Stomach (tissue), 8 donors: ENCODE measurements at regions not wholly inside any gene's neighbourhood (a gene's known extent, or its start where the extent isn't known, plus 50 kb on each side); places are given as distances from the start of the nearest gene placed in this dataset.

Source experiments
- DNase-seq, 2 donors: peaks; one replicate each; pipeline versions ENCODE4 v3.0.0 to v3.0.0-alpha.2; 2013 to 2019
- H3K27ac ChIP-seq, 5 donors: fragments of 200-600 bp in 4 of 5; sonication (generic) in 4 of 5; one replicate each; pipeline ENCODE4 v1.5.1; 2013 to 2019; ENCODE audit warnings: mild to moderate bottlenecking in 1 of 5, moderate library complexity in 1 of 5
- H3K27me3 ChIP-seq, 3 donors: fragments of 200-600 bp; sonication (generic); one replicate each; pipeline ENCODE4 v1.5.1; 2017 to 2019; ENCODE audit warnings: mixed run types in 1 of 3
- H3K36me3 ChIP-seq, 4 donors: fragments of 200-600 bp; sonication (generic); 1 replicate in 3 of 4; 2 replicates in 1 of 4; pipeline ENCODE4 v1.5.1; 2016 to 2019
- H3K4me1 ChIP-seq, 4 donors: fragments of 200-600 bp; sonication (generic); one replicate each; pipeline ENCODE4 v1.5.1; 2016 to 2019
- H3K4me3 ChIP-seq, 4 donors: fragments of 200-600 bp; sonication (generic) in 3 of 4; one replicate each; pipeline ENCODE4 v1.5.1; 2016 to 2019; ENCODE audit warnings: mild to moderate bottlenecking in 1 of 4
- H3K9me3 ChIP-seq, 4 donors: fragments of 200-600 bp; sonication (generic); one replicate each; pipeline ENCODE4 v1.5.1; 2016 to 2019
- CTCF ChIP-seq, 7 experiments: fragments of 450-650 bp in 4 of 7; fragments of 200-600 bp in 3 of 7; sonication (generic) in 3 of 7; IDR thresholded peaks; one replicate each; pipeline ENCODE4 v1.5.1; 2016 to 2019; ENCODE audit warnings: antibody characterized with exemption in 7 of 7, control low read depth in 2 of 7, mild to moderate bottlenecking in 1 of 7
- EP300 ChIP-seq: sonication (generic); formaldehyde crosslinking; IDR thresholded peaks from one replicate; pipeline ENCODE4 v1.6.1; 2017; ENCODE audit warnings: antibody characterized with exemption
- POLR2A ChIP-seq, 4 donors: fragments of 450-650 bp; IDR thresholded peaks; one replicate each; pipeline ENCODE4 v1.6.1; 2016; ENCODE audit warnings: antibody characterized with exemption in 4 of 4, control low read depth in 2 of 4, mild to moderate bottlenecking in 1 of 4, moderate library complexity in 1 of 4
- POLR2AphosphoS5 ChIP-seq, 3 donors: sonication (generic); formaldehyde crosslinking; IDR thresholded peaks; one replicate each; pipeline ENCODE4 v1.6.1; 2016; ENCODE audit warnings: antibody characterized with exemption in 3 of 3
- WGBS, 5 donors: extraction: QIAGEN DNeasy Blood & Tissue Kit in 3 of 5; methylation state at CpG; one replicate each; pipeline versions ENCODE4 v1.1.5 to v1.1.7; 2013 to 2018; 5-methylcytosine and 5-hydroxymethylcytosine counted together
- intact Hi-C: fragments of 100-400 bp; cut with DNase I; formaldehyde crosslinking; loops from one replicate; pipeline ENCODE4 v1.15.1; 2023; ENCODE audit warnings: low total_unique reads
- donor health status: healthy with polysubstance abuse.
- donor health status: Bipolar disorder and iron deficiency.
- donor health status: healthy.

- no peaks in the 10 kb centered on the region for H3K4me1 ChIP-seq
- H3K4me3 ChIP-seq: no peak overlapping the region
- intact Hi-C loops: no loop called here
- WGBS, 5 donors: 71 to 91% (median 82%) methylated on average over 5 of the region's 5 CpGs
- no peak for DNase-seq
- no peaks in the 10 kb centered on the region for H3K27me3 ChIP-seq
- TF ChIP-seq EP300: no peak
- no peak for TF ChIP-seq CTCF (IDR thresholded peaks at IDR 0.05)
- TF ChIP-seq POLR2A (IDR thresholded peaks at IDR 0.05): no peak
- no peak for TF ChIP-seq POLR2AphosphoS5 (IDR thresholded peaks at IDR 0.05)
- H3K36me3 ChIP-seq: no peaks in the 10 kb centered on the region
- H3K27ac ChIP-seq: no peak overlapping the region
- no peaks in the 10 kb centered on the region for H3K9me3 ChIP-seq
These were observed 117.2 kb downstream of the IPO8 start for GRCh38 chr12:30578426-30578825.

- DNase-seq: no peak
- 81 to 100% (median 95%) methylated on average over 1 of the region's 1 CpG for WGBS, 5 donors
- intact Hi-C loops: no loop called here
- no peaks in the 10 kb centered on the region for H3K9me3 ChIP-seq
- H3K4me1 ChIP-seq: no peaks in the 10 kb centered on the region
- no peaks in the 10 kb centered on the region for H3K27me3 ChIP-seq
- no peak for TF ChIP-seq CTCF (IDR thresholded peaks at IDR 0.05)
- no peak for TF ChIP-seq POLR2AphosphoS5 (IDR thresholded peaks at IDR 0.05)
- no peak for TF ChIP-seq POLR2A (IDR thresholded peaks at IDR 0.05)
- no peak for TF ChIP-seq EP300
- H3K36me3 ChIP-seq: no peaks in the 10 kb centered on the region
- no peak overlapping the region for H3K27ac ChIP-seq
- no peak overlapping the region for H3K4me3 ChIP-seq
These were observed 122.5 kb downstream of the IPO8 start for GRCh38 chr12:30573145-30573544.

GRCh38 chr12:30570211-30570890, 125.3 kb downstream of the IPO8 start:
- peak in 1 of 2 donors; percentile 30 for DNase-seq
- intact Hi-C loops: no loop called here
- Histone ChIP-seq H3K4me3 (no peak overlapping the region), H3K9me3 (peaks cover 0 to 4% (median 0%) of the 10 kb centered on the region in 4 donors), H3K4me1 (no peaks in the 10 kb centered on the region), H3K27me3 (no peaks in the 10 kb centered on the region), H3K36me3 (no peaks in the 10 kb centered on the region), H3K27ac (no peak overlapping the region)
- TF ChIP-seq EP300 (no peak), POLR2A (IDR thresholded peaks at IDR 0.05) (no peak), CTCF (IDR thresholded peaks at IDR 0.05) (no peak), POLR2AphosphoS5 (IDR thresholded peaks at IDR 0.05) (no peak)
- 63 to 83% (median 81%) methylated on average over 5 of the region's 5 CpGs for WGBS, 5 donors

GRCh38 chr12:30569426-30569825, 126.2 kb downstream of the IPO8 start:
- DNase-seq: no peak
- intact Hi-C loops: no loop called here
- TF ChIP-seq CTCF (IDR thresholded peaks at IDR 0.05) (no peak), POLR2A (IDR thresholded peaks at IDR 0.05) (no peak), POLR2AphosphoS5 (IDR thresholded peaks at IDR 0.05) (no peak), EP300 (no peak)
- Histone ChIP-seq H3K27me3 (no peaks in the 10 kb centered on the region), H3K4me1 (no peaks in the 10 kb centered on the region), H3K4me3 (no peak overlapping the region), H3K27ac (no peak overlapping the region), H3K9me3 (peaks cover 0 to 4% (median 0%) of the 10 kb centered on the region in 4 donors), H3K36me3 (no peaks in the 10 kb centered on the region)
- 53 to 90% (median 68%) methylated on average over 4 of the region's 4 CpGs for WGBS, 5 donors
